Esophagus muscularis mucosa (tissue), 3 donors: ENCODE measurements at regions not wholly inside any gene's neighbourhood (a gene's known extent, or its start where the extent isn't known, plus 50 kb on each side); places are given as distances from the start of the nearest gene placed in this dataset.

Experiments
- POLR2A ChIP-seq: fragments of 450-650 bp; IDR thresholded peaks from one replicate; pipeline ENCODE4 v1.6.1; 2017; ENCODE audit warnings: antibody characterized with exemption, moderate library complexity, mild to moderate bottlenecking, low read depth
- TF ChIP-seq, protein P1 (sequence below), 3 experiments: fragments of 200-600 bp in 2 of 3; fragments of 450-650 bp in 1 of 3; sonication (generic) in 2 of 3; IDR thresholded peaks; one replicate each; pipeline ENCODE4 v1.5.1; 2017 to 2019; ENCODE audit warnings: antibody characterized with exemption in 3 of 3, mild to moderate bottlenecking in 2 of 3, moderate library complexity in 1 of 3

DNA sequence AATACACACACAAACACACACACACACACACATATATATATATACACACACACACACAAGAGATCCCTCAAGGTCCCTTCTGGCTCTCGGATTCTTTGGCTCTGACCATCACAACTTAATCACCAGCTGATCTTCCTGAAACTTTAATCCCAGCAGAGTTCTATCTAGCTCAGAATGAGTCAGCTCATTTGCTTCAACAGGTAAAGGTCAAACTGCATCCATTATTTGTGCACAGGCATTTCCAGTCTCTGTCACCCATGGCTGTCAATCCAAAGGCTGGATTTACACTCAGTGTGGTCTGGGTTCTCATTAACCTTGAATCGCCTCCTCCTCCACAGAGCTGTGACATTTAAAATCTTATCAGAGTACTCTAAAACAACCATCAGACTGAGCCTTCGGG, 113.3 kb upstream of the TMPO start:
- no peak for TF ChIP-seq POLR2A
- TF ChIP-seq, protein P1, sequence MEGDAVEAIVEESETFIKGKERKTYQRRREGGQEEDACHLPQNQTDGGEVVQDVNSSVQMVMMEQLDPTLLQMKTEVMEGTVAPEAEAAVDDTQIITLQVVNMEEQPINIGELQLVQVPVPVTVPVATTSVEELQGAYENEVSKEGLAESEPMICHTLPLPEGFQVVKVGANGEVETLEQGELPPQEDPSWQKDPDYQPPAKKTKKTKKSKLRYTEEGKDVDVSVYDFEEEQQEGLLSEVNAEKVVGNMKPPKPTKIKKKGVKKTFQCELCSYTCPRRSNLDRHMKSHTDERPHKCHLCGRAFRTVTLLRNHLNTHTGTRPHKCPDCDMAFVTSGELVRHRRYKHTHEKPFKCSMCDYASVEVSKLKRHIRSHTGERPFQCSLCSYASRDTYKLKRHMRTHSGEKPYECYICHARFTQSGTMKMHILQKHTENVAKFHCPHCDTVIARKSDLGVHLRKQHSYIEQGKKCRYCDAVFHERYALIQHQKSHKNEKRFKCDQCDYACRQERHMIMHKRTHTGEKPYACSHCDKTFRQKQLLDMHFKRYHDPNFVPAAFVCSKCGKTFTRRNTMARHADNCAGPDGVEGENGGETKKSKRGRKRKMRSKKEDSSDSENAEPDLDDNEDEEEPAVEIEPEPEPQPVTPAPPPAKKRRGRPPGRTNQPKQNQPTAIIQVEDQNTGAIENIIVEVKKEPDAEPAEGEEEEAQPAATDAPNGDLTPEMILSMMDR (IDR thresholded peaks at IDR 0.05): no peak
